Thyroid gland (tissue), 4 donors: ENCODE measurements at regions not wholly inside any gene's neighbourhood (a gene's known extent, or its start where the extent isn't known, plus 50 kb on each side); places are given as distances from the start of the nearest gene placed in this dataset.

Source experiments
- DNase-seq, 2 donors: peaks; one replicate each; pipeline ENCODE4 v3.0.0-alpha.2; 2019
- H3K27ac ChIP-seq, 3 donors: fragments of 200-600 bp; sonication (generic); 1 replicate in 2 of 3; 2 replicates in 1 of 3; pipeline ENCODE4 v1.5.1; 2016 to 2019; ENCODE audit warnings: mild to moderate bottlenecking in 1 of 3, moderate library complexity in 1 of 3
- H3K27me3 ChIP-seq: fragments of 200-600 bp; sonication (generic); one replicate; pipeline ENCODE4 v1.5.1; 2019
- H3K36me3 ChIP-seq, 2 donors: fragments of 200-600 bp; sonication (generic); one replicate each; pipeline ENCODE4 v1.5.1; 2016 to 2019
- H3K4me1 ChIP-seq, 2 donors: fragments of 200-600 bp; sonication (generic); one replicate each; pipeline ENCODE4 v1.5.1; 2017 to 2019
- H3K4me3 ChIP-seq, 3 donors: fragments of 200-600 bp; sonication (generic); replicated peaks in 1 of 3; 1 replicate in 2 of 3; 2 replicates in 1 of 3; pipeline ENCODE4 v1.5.1; 2016; ENCODE audit warnings: mild to moderate bottlenecking in 1 of 3
- H3K9me3 ChIP-seq: fragments of 200-600 bp; sonication (generic); one replicate; pipeline ENCODE4 v1.5.1; 2017
- CTCF ChIP-seq, 6 experiments: fragments of 200-600 bp in 3 of 6; fragments of 450-650 bp in 3 of 6; sonication (generic) in 3 of 6; IDR thresholded peaks; one replicate each; pipeline ENCODE4 v1.5.1; 2016 to 2019; ENCODE audit warnings: antibody characterized with exemption in 6 of 6, mild to moderate bottlenecking in 2 of 6, inconsistent platforms in 1 of 6, moderate library complexity in 1 of 6
- POLR2A ChIP-seq, 2 donors: fragments of 450-650 bp; IDR thresholded peaks; one replicate each; pipeline ENCODE4 v1.6.1; 2017; ENCODE audit warnings: antibody characterized with exemption in 2 of 2, mild to moderate bottlenecking in 2 of 2, moderate library complexity in 1 of 2
- WGBS, 2 donors: methylation state at CpG; one replicate each; pipeline ENCODE4 v1.1.5; 2017; 5-methylcytosine and 5-hydroxymethylcytosine counted together
- intact Hi-C: fragments of 100-400 bp; cut with DNase I; formaldehyde crosslinking; loops from one replicate; pipeline ENCODE4 v1.15.1; 2023

- intact Hi-C loops = no loop called here
- no peaks in the 10 kb centered on the region for H3K9me3 ChIP-seq
- TF ChIP-seq POLR2A (IDR thresholded peaks at IDR 0.05) = no peak
- TF ChIP-seq CTCF (IDR thresholded peaks at IDR 0.05) = no peak
- H3K4me3 ChIP-seq = no peak overlapping the region
- H3K4me1 ChIP-seq = no peaks in the 10 kb centered on the region
- H3K27ac ChIP-seq = no peak overlapping the region
- H3K27me3 ChIP-seq = no peaks in the 10 kb centered on the region
- DNase-seq = no peak
- no peaks in the 10 kb centered on the region for H3K36me3 ChIP-seq
Measured at GRCh38 chr1:74908131-74908530, 175.2 kb downstream of the TYW3 start.

- H3K4me1 ChIP-seq = no peaks in the 10 kb centered on the region
- H3K9me3 ChIP-seq = no peaks in the 10 kb centered on the region
- no peak overlapping the region for H3K27ac ChIP-seq
- no peak for DNase-seq
- H3K4me3 ChIP-seq = no peak overlapping the region
- intact Hi-C loops = no loop called here
- TF ChIP-seq POLR2A (IDR thresholded peaks at IDR 0.05) (no peak), CTCF (IDR thresholded peaks at IDR 0.05) (no peak)
- no peaks in the 10 kb centered on the region for H3K27me3 ChIP-seq
- 91 to 94% methylated on average over 1 of the region's 1 CpG for WGBS, 2 donors
- no peaks in the 10 kb centered on the region for H3K36me3 ChIP-seq
Measured at GRCh38 chr1:74908797-74909196, 175.8 kb downstream of the TYW3 start.

GRCh38 chr1:74913978-74914377 lies 181.0 kb downstream of the TYW3 start:
- no peak overlapping the region for H3K27ac ChIP-seq
- no peak for DNase-seq
- TF ChIP-seq POLR2A (IDR thresholded peaks at IDR 0.05) (no peak), CTCF (IDR thresholded peaks at IDR 0.05) (no peak)
- H3K4me3 ChIP-seq = no peak overlapping the region
- intact Hi-C loops = no loop called here
- 84 to 92% methylated on average over 3 of the region's 3 CpGs for WGBS, 2 donors
- H3K4me1 ChIP-seq = no peaks in the 10 kb centered on the region
- no peaks in the 10 kb centered on the region for H3K27me3 ChIP-seq
- no peaks in the 10 kb centered on the region for H3K36me3 ChIP-seq
- H3K9me3 ChIP-seq = no peaks in the 10 kb centered on the region

GRCh38 chr1:74933500-74933899 lies 200.5 kb downstream of the TYW3 start:
- no peaks in the 10 kb centered on the region for H3K36me3 ChIP-seq
- intact Hi-C loops = no loop called here
- 67 to 75% methylated on average over 2 of the region's 2 CpGs for whole genome bisulfite sequencing, 2 donors
- H3K4me1 ChIP-seq = no peaks in the 10 kb centered on the region
- no peak overlapping the region for H3K27ac ChIP-seq
- no peaks in the 10 kb centered on the region for H3K27me3 ChIP-seq
- no peak for DNase-seq
- TF ChIP-seq POLR2A (IDR thresholded peaks at IDR 0.05) (no peak), CTCF (IDR thresholded peaks at IDR 0.05) (no peak)
- H3K4me3 ChIP-seq = no peak overlapping the region
- H3K9me3 ChIP-seq = no peaks in the 10 kb centered on the region

- intact Hi-C loops = no loop called here
- Histone ChIP-seq H3K4me1 (no peaks in the 10 kb centered on the region), H3K27ac (no peak overlapping the region), H3K27me3 (no peaks in the 10 kb centered on the region), H3K36me3 (no peaks in the 10 kb centered on the region), H3K9me3 (no peaks in the 10 kb centered on the region), H3K4me3 (no peak overlapping the region)
- DNase-seq = no peak
- WGBS, 2 donors = 91 to 96% methylated on average over 1 of the region's 1 CpG
- TF ChIP-seq CTCF (IDR thresholded peaks at IDR 0.05) = no peak
- no peak for TF ChIP-seq POLR2A (IDR thresholded peaks at IDR 0.05)
Measured at GRCh38 chr1:74935446-74935845, 198.7 kb upstream of the LHX8 start.
